T47D (cell line): ENCODE measurements at regions not wholly inside any gene's neighbourhood (a gene's known extent, or its start where the extent isn't known, plus 50 kb on each side); places are given as distances from the start of the nearest gene placed in this dataset.
A peak's percentile ranks its signal among the peaks of the same experiment; 100 is the strongest.

Experiments
- DNase-seq, 2 experiments: peaks; one replicate each; pipeline versions ENCODE4 v3.0.0 to v3.0.0-alpha.2; 2011 to 2012; ENCODE audit warnings: low read depth in 1 of 2, low spot score in 1 of 2
- JUND ChIP-seq: IDR thresholded peaks from 2 replicates; pipeline ENCODE4 v1.6.1; 2012; ENCODE audit warnings: low read depth
- in situ Hi-C: cut with HindIII; loops from 2 replicates; pipeline ENCODE4 v1.10.0; 2016; ENCODE audit warnings: low sequenced_read_pairs, low pct_unique_long_range_greater_than_20kb

- TF ChIP-seq JUND = no peak
- DNase-seq = no peak
- in situ Hi-C loops = no loop called here
Measured at GRCh38 chr7:15764010-15764409, 77.5 kb upstream of the MEOX2 start.

GRCh38 chr7:15757041-15758000, 70.8 kb upstream of the MEOX2 start:
- DNase-seq = no peak
- in situ Hi-C loops = no loop called here
- no peak for TF ChIP-seq JUND

GRCh38 chr7:15755061-15755460, 68.6 kb upstream of the MEOX2 start:
- in situ Hi-C loops = no loop called here
- no peak for DNase-seq
- TF ChIP-seq JUND = no peak

GRCh38 chr7:15753887-15754579, 67.5 kb upstream of the MEOX2 start:
- in situ Hi-C loops = no loop called here
- DNase-seq = no peak
- TF ChIP-seq JUND = no peak

GRCh38 chr7:15752377-15752776, 65.9 kb upstream of the MEOX2 start:
- DNase-seq = no peak
- in situ Hi-C loops = no loop called here
- no peak for TF ChIP-seq JUND

- in situ Hi-C loops = no loop called here
- TF ChIP-seq JUND = no peak
- DNase-seq = no peak
Measured at GRCh38 chr7:15751191-15751701, 64.8 kb upstream of the MEOX2 start.

- in situ Hi-C loops = no loop called here
Measured at GRCh38 chr7:15750727-15751126, 64.2 kb upstream of the MEOX2 start.

GRCh38 chr7:15749631-15750030, 63.1 kb upstream of the MEOX2 start:
- DNase-seq = no peak
- TF ChIP-seq JUND = no peak
- in situ Hi-C loops = no loop called here

More at GRCh38 chr7:15750727-15751126, 64.2 kb upstream of the MEOX2 start:
- no peak for TF ChIP-seq JUND
- no peak for DNase-seq

GRCh38 chr7:15747712-15748111, 61.2 kb upstream of the MEOX2 start:
- no peak for TF ChIP-seq JUND
- in situ Hi-C loops = no loop called here
- DNase-seq = no peak

GRCh38 chr7:15747301-15747700, 60.8 kb upstream of the MEOX2 start:
- TF ChIP-seq JUND = no peak
- in situ Hi-C loops = no loop called here
- peak in 1 of 2 experiments; percentile 7 for DNase-seq

- no peak for DNase-seq
- in situ Hi-C loops = no loop called here
- no peak for TF ChIP-seq JUND
Measured at GRCh38 chr7:15743926-15744480, 57.5 kb upstream of the MEOX2 start.

GRCh38 chr7:15737601-15738000, 51.1 kb upstream of the MEOX2 start:
- in situ Hi-C loops = no loop called here
- DNase-seq = no peak
- no peak for TF ChIP-seq JUND
